SK-N-SH (cell line): ENCODE measurements at regions not wholly inside any gene's neighbourhood (a gene's known extent, or its start where the extent isn't known, plus 50 kb on each side); places are given as distances from the start of the nearest gene placed in this dataset.

ENCODE experiments used
- CTCF ChIA-PET: fragments of 300-600, 350-600 bp; formaldehyde crosslinking; extraction: SDS; loops from one replicate; lab custom pipeline; 2021; lab: Yijun Ruan, JAX
- POLR2A ChIA-PET: fragments of 350-600 bp; sonication (Branson Sonifier 250); formaldehyde crosslinking; extraction: SDS; loops from one replicate; lab custom pipeline; 2020; ENCODE audit warnings: antibody characterized with exemption, inconsistent platforms; lab: Yijun Ruan, JAX
- DNase-seq: peaks from one replicate; pipeline ENCODE4 v3.0.0; 2012
- H2AFZ ChIP-seq: fragments of 200-600 bp; sonication (generic); 2 replicates; pipeline ENCODE4 v1.8.1; 2016; ENCODE audit warnings: antibody characterized with exemption, mild to moderate bottlenecking, low read depth
- H3F3A ChIP-seq: fragments of 200-600 bp; sonication (generic); replicated peaks from 2 replicates; pipeline ENCODE3; 2016; ENCODE audit warnings: antibody characterized with exemption, mild to moderate bottlenecking; ENCODE audit not compliant: insufficient read depth
- H3K27ac ChIP-seq, 2 experiments: fragments of 200-500 bp in 1 of 2; fragments of 200-600 bp in 1 of 2; sonication (Bioruptor generic) in 1 of 2; sonication (generic), shearing (Covaris generic) in 1 of 2; 2 replicates each; pipeline versions ENCODE4 v1.5.1 to v1.6.1; 2014 to 2016; ENCODE audit warnings: low read depth in 2 of 2, inconsistent platforms in 1 of 2, low read length in 1 of 2, mild to moderate bottlenecking in 1 of 2, mixed read lengths in 1 of 2
- H3K27me3 ChIP-seq: fragments of 200-600 bp; sonication (generic), shearing (Covaris generic); 2 replicates; pipeline ENCODE4 v1.6.1; 2016; ENCODE audit warnings: mixed run types; ENCODE audit not compliant: insufficient read depth
- H3K36me3 ChIP-seq, 2 experiments: fragments of 200-500 bp in 1 of 2; fragments of 200-600 bp in 1 of 2; sonication (Bioruptor generic) in 1 of 2; sonication (generic) in 1 of 2; replicated peaks in 1 of 2; 2 replicates each; pipeline versions ENCODE3 to v1.5.1; 2014 to 2016; ENCODE audit warnings: low read length in 1 of 2, mild to moderate bottlenecking in 1 of 2; ENCODE audit not compliant: insufficient read depth in 2 of 2, control insufficient read depth in 1 of 2
- H3K4me1 ChIP-seq, 2 experiments: fragments of 200-500 bp in 1 of 2; fragments of 200-600 bp in 1 of 2; sonication (Bioruptor generic) in 1 of 2; sonication (generic), shearing (Covaris generic) in 1 of 2; 2 replicates each; pipeline versions ENCODE4 v1.5.1 to v1.6.1; 2014 to 2016; ENCODE audit warnings: low read depth in 1 of 2, low read length in 1 of 2, mixed run types in 1 of 2; ENCODE audit not compliant: insufficient read depth in 2 of 2, control insufficient read depth in 1 of 2
- H3K4me2 ChIP-seq: fragments of 200-600 bp; sonication (generic), shearing (Covaris generic); 2 replicates; pipeline ENCODE4 v1.6.1; 2017; ENCODE audit warnings: mixed run types
- H3K4me3 ChIP-seq, 2 experiments: fragments of 200-500 bp in 1 of 2; fragments of 200-600 bp in 1 of 2; sonication (Bioruptor generic) in 1 of 2; sonication (generic), shearing (Covaris generic) in 1 of 2; 2 replicates each; pipeline versions ENCODE4 v1.5.1 to v1.8.1; 2014 to 2016; ENCODE audit warnings: low read depth in 2 of 2, inconsistent platforms in 1 of 2, low read length in 1 of 2, mild to moderate bottlenecking in 1 of 2, mixed read lengths in 1 of 2, moderate library complexity in 1 of 2
- H3K79me2 ChIP-seq: fragments of 200-600 bp; sonication (generic); 2 replicates; pipeline ENCODE4 v1.8.1; 2017; ENCODE audit warnings: mild to moderate bottlenecking; ENCODE audit not compliant: insufficient read depth
- H3K9ac ChIP-seq: fragments of 200-600 bp; sonication (generic); 2 replicates; pipeline ENCODE4 v1.6.1; 2017; ENCODE audit warnings: mixed run types
- H3K9me2 ChIP-seq: fragments of 200-600 bp; sonication (generic); 2 replicates; pipeline ENCODE4 v1.6.1; 2017; ENCODE audit warnings: mixed run types
- H3K9me3 ChIP-seq: fragments of 200-600 bp; sonication (generic); 2 replicates; pipeline ENCODE4 v1.6.1; 2017; ENCODE audit warnings: mixed run types, mild to moderate bottlenecking, moderate library complexity
- H4K20me1 ChIP-seq: fragments of 200-600 bp; sonication (generic); 2 replicates; pipeline ENCODE4 v1.6.1; 2017; ENCODE audit warnings: mild to moderate bottlenecking, mixed run types; ENCODE audit not compliant: insufficient read depth
- CHD2 ChIP-seq: fragments of 150-350 bp; IDR thresholded peaks from 2 replicates; pipeline ENCODE4 v1.6.1; 2018; ENCODE audit warnings: low read length; ENCODE audit not compliant: partially characterized antibody
- ELF1 ChIP-seq: IDR thresholded peaks from 2 replicates; pipeline ENCODE4 v1.4.0; 2012
- EZH2phosphoT487 ChIP-seq: fragments of 200-600 bp; sonication (generic); IDR thresholded peaks from 2 replicates; pipeline ENCODE4 v1.6.1; 2017; ENCODE audit warnings: low read depth, mixed run types, mild to moderate bottlenecking, antibody characterized with exemption, moderate library complexity, borderline replicate concordance
- FOXJ3 ChIP-seq: sonication (generic); formaldehyde crosslinking; IDR thresholded peaks from 2 replicates; pipeline ENCODE4 v1.5.1; 2020; ENCODE audit warnings: mild to moderate bottlenecking, missing genetic modification reagents
- GATA2 ChIP-seq: sonication (generic); formaldehyde crosslinking; IDR thresholded peaks from 2 replicates; pipeline ENCODE4 v1.5.0; 2020; ENCODE audit warnings: mild to moderate bottlenecking, missing genetic modification reagents
- JUND ChIP-seq: IDR thresholded peaks from 2 replicates; pipeline ENCODE4 v1.4.0; 2012
- MAX ChIP-seq: IDR thresholded peaks from 2 replicates; pipeline ENCODE4 v1.4.0; 2012; ENCODE audit warnings: low read depth
- MXI1 ChIP-seq: IDR thresholded peaks from 2 replicates; pipeline ENCODE4 v1.6.1; 2012; ENCODE audit warnings: mild to moderate bottlenecking, low read depth, low read length, improper control_type of control experiment
- NFIC ChIP-seq: IDR thresholded peaks from 2 replicates; pipeline ENCODE4 v1.4.0; 2012; ENCODE audit warnings: borderline replicate concordance
- NRF1 ChIP-seq: IDR thresholded peaks from 2 replicates; pipeline ENCODE4 v1.6.1; 2012; ENCODE audit warnings: low read depth, mild to moderate bottlenecking, low read length
- PBX3 ChIP-seq: IDR thresholded peaks from 2 replicates; pipeline ENCODE4; 2012
- RCOR1 ChIP-seq: fragments of 150-350 bp; IDR thresholded peaks from 2 replicates; pipeline ENCODE4 v1.6.1; 2017; ENCODE audit warnings: antibody characterized with exemption, low read length
- SMC3 ChIP-seq: IDR thresholded peaks from 2 replicates; pipeline ENCODE4 v1.6.1; 2012; ENCODE audit warnings: low read depth, low read length, improper control_type of control experiment
- TCF12 ChIP-seq: IDR thresholded peaks from 2 replicates; pipeline ENCODE4 v1.4.0; 2012
- TEAD4 ChIP-seq: IDR thresholded peaks from 2 replicates; pipeline ENCODE4 v1.4.0; 2012; ENCODE audit warnings: mild to moderate bottlenecking, borderline replicate concordance; ENCODE audit not compliant: insufficient read depth
- YY1 ChIP-seq: IDR thresholded peaks from 2 replicates; pipeline ENCODE4 v1.4.0; 2012; ENCODE audit warnings: low read depth, mild to moderate bottlenecking
- ZBTB33 ChIP-seq: IDR thresholded peaks from 2 replicates; pipeline ENCODE4 v1.4.0; 2012; ENCODE audit warnings: low read depth, borderline replicate concordance
- WGBS: methylation state at CpG from one replicate; pipeline ENCODE4 v1.1.6; 2017; ENCODE audit warnings: low lambda C conversion rate; 5-methylcytosine and 5-hydroxymethylcytosine counted together
- TF ChIP-seq, protein P1 (sequence below): fragments of 150-350 bp; IDR thresholded peaks from 2 replicates; pipeline ENCODE4 v1.6.1; 2017; ENCODE audit warnings: antibody characterized with exemption, low read length, low read depth, borderline replicate concordance
- TF ChIP-seq, protein P2 (sequence below): fragments of 200-600 bp; sonication (generic); IDR thresholded peaks from 2 replicates; pipeline ENCODE4 v1.6.1; 2017; ENCODE audit warnings: antibody characterized with exemption, mild to moderate bottlenecking, moderate library complexity
- TF ChIP-seq, protein P3 (sequence below): IDR thresholded peaks from 2 replicates; pipeline ENCODE4 v1.4.0; 2012; ENCODE audit warnings: low read depth, borderline replicate concordance

DNA sequence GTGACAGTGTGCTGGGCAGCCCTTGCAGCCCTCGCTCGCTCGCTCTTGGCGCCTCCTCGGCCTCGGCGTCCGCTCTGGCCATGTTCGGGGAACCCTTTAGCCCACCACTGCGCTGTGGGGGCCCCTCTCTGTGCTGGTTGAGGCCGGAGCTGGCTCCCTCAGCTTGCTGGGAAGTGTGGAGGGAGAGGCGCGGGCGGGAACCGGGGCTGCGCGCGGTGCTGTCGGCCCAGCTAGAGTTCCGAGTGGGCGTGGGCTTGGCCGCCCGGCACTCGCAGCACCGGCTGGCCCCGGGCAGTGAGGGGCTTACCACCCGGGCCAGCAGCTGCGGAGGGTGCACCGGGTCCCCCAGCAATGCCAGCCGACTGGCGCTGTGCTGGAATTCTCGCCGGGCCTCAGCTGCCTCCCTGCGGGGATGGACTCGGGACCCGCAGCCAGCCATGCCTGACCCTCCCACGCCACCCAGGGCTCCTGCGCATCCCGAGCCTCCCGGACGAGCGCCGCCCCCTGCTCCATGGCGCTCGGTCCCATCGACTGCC is 770.1 kb upstream of the GALNTL6 start:
- 70% methylated on average over 15 of the region's 46 CpGs for WGBS

GRCh38 chr4:171035909-171036308 is 777.3 kb upstream of the GALNTL6 start:
- H3K9ac ChIP-seq, result no peak overlapping the region
- H3K36me3 ChIP-seq, result no peaks in the 10 kb centered on the region
- no peak overlapping the region for H3K4me3 ChIP-seq
- ChIA-PET POLR2A (no interaction called here), CTCF (no interaction called here)
- H3K79me2 ChIP-seq, result no peaks in the 10 kb centered on the region
- H4K20me1 ChIP-seq, result no peaks in the 10 kb centered on the region
- no peak overlapping the region for H3K27ac ChIP-seq
- TF ChIP-seq NRF1, result no peak
- no peak for TF ChIP-seq FOXJ3
- TF ChIP-seq SMC3, result no peak
- no peak for TF ChIP-seq RCOR1
- TF ChIP-seq GATA2 (CRISPR knock-in tag), result no peak
- no peak for TF ChIP-seq YY1
- no peak for TF ChIP-seq MXI1
- no peak for TF ChIP-seq EZH2phosphoT487
- TF ChIP-seq, protein P1, sequence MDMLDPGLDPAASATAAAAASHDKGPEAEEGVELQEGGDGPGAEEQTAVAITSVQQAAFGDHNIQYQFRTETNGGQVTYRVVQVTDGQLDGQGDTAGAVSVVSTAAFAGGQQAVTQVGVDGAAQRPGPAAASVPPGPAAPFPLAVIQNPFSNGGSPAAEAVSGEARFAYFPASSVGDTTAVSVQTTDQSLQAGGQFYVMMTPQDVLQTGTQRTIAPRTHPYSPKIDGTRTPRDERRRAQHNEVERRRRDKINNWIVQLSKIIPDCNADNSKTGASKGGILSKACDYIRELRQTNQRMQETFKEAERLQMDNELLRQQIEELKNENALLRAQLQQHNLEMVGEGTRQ, result no peak
- TF ChIP-seq NFIC, result no peak
- TF ChIP-seq, protein P2, sequence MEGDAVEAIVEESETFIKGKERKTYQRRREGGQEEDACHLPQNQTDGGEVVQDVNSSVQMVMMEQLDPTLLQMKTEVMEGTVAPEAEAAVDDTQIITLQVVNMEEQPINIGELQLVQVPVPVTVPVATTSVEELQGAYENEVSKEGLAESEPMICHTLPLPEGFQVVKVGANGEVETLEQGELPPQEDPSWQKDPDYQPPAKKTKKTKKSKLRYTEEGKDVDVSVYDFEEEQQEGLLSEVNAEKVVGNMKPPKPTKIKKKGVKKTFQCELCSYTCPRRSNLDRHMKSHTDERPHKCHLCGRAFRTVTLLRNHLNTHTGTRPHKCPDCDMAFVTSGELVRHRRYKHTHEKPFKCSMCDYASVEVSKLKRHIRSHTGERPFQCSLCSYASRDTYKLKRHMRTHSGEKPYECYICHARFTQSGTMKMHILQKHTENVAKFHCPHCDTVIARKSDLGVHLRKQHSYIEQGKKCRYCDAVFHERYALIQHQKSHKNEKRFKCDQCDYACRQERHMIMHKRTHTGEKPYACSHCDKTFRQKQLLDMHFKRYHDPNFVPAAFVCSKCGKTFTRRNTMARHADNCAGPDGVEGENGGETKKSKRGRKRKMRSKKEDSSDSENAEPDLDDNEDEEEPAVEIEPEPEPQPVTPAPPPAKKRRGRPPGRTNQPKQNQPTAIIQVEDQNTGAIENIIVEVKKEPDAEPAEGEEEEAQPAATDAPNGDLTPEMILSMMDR, result no peak
- TF ChIP-seq TCF12, result no peak
- no peak for TF ChIP-seq ZBTB33
- no peak for TF ChIP-seq JUND
- no peak for TF ChIP-seq MAX
- TF ChIP-seq CHD2, result no peak
- no peak for TF ChIP-seq PBX3
- WGBS, result 33% methylated on average over 3 of the region's 3 CpGs
- no peak overlapping the region for H3K4me2 ChIP-seq
- H3F3A ChIP-seq, result no peaks in the 10 kb centered on the region
- H3K27me3 ChIP-seq, result no peaks in the 10 kb centered on the region
- no peak for DNase-seq
- no peaks in the 10 kb centered on the region for H3K9me3 ChIP-seq
- H3K9me2 ChIP-seq, result no peaks in the 10 kb centered on the region
- H2AFZ ChIP-seq, result no peak overlapping the region
- no peaks in the 10 kb centered on the region for H3K4me1 ChIP-seq

More for the DNA sequence above, 770.1 kb upstream of the GALNTL6 start:
- Histone ChIP-seq H4K20me1 (no peaks in the 10 kb centered on the region), H3K9me2 (no peaks in the 10 kb centered on the region), H3K9me3 (no peaks in the 10 kb centered on the region), H3K27ac (no peak overlapping the region), H3K4me2 (no peak overlapping the region), H3K9ac (no peak overlapping the region), H3K4me3 (no peak overlapping the region), H3K4me1 (no peaks in the 10 kb centered on the region), H3K79me2 (no peaks in the 10 kb centered on the region), H2AFZ (no peak overlapping the region), H3K36me3 (no peaks in the 10 kb centered on the region), H3K27me3 (no peaks in the 10 kb centered on the region), H3F3A (no peaks in the 10 kb centered on the region)
- DNase-seq, result no peak
- CTCF ChIA-PET, result interaction anchor here (0.6 kb wide), 1 partner anchor 128 kb away, joined by 3 read pairs; no protein-coding TSS in a partner anchor
- POLR2A ChIA-PET, result no interaction called here
- TF ChIP-seq ELF1 (no peak), TEAD4 (no peak)
- TF ChIP-seq, protein P3, sequence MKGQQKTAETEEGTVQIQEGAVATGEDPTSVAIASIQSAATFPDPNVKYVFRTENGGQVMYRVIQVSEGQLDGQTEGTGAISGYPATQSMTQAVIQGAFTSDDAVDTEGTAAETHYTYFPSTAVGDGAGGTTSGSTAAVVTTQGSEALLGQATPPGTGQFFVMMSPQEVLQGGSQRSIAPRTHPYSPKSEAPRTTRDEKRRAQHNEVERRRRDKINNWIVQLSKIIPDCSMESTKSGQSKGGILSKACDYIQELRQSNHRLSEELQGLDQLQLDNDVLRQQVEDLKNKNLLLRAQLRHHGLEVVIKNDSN, result no peak
